Ovary (tissue), 3 donors: ENCODE measurements at regions not wholly inside any gene's neighbourhood (a gene's known extent, or its start where the extent isn't known, plus 50 kb on each side); places are given as distances from the start of the nearest gene placed in this dataset.
"Not testable (repeated sequence)": the region's sequence is repeated elsewhere in the genome, so short reads cannot be mapped to it uniquely, and the experiment has no call there.

Source experiments
- CTCF ChIP-seq, 3 donors: fragments of 450-650 bp in 2 of 3; fragments of 200-600 bp in 1 of 3; IDR thresholded peaks; one replicate each; pipeline versions ENCODE4 v1.5.1 to v1.8.0; 2016 to 2022; ENCODE audit warnings: antibody characterized with exemption in 3 of 3, mild to moderate bottlenecking in 1 of 3
- EP300 ChIP-seq: sonication (generic); formaldehyde crosslinking; IDR thresholded peaks from one replicate; pipeline ENCODE4 v1.6.1; 2017; ENCODE audit warnings: antibody characterized with exemption
- POLR2A ChIP-seq: fragments of 450-650 bp; IDR thresholded peaks from one replicate; pipeline ENCODE4 v1.6.1; 2017; ENCODE audit warnings: antibody characterized with exemption, mild to moderate bottlenecking, moderate library complexity
- donor health status: DM: no; HTN: no; CAD: no.

GRCh38 chr12:86970595-86970994 lies 714.4 kb upstream of the MGAT4C start:
- not testable (repeated sequence) for TF ChIP-seq POLR2A; CTCF (IDR thresholded peaks at IDR 0.05); EP300
